NCI-H146 (cell line): ENCODE measurements at regions not wholly inside any gene's neighbourhood (a gene's known extent, or its start where the extent isn't known, plus 50 kb on each side); places are given as distances from the start of the nearest gene placed in this dataset.

Source experiments
- DNase-seq: peaks from one replicate; lab custom pipeline; 2025; lab: John Stamatoyannopoulos, UW

GRCh38 chr4:14636563-14636962 lies 365.7 kb upstream of the CPEB2 start:
- DNase-seq: no peak

- no peak for DNase-seq
Measured at GRCh38 chr4:14640476-14640875, 361.8 kb upstream of the CPEB2 start.

DNA sequence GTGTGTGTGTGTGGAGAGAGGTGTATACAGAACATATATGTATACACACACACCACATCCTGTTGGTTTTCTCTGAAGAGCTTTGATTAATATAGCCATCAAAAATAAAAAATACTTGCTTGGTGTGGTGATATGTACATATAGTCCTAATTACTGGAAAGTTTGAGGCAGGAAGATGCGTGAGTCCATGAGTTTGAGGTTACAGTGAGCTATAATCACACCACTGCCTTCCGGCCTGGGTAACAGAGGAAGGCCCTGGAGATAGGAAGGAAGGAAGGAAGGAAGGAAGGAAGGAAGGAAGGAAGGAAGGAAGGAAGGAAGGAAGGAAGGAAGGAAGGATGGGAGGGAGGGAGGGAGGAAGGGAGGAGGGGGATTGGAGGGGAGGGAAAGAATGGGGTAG lies 360.4 kb upstream of the CPEB2 start:
- DNase-seq: no peak

DNA sequence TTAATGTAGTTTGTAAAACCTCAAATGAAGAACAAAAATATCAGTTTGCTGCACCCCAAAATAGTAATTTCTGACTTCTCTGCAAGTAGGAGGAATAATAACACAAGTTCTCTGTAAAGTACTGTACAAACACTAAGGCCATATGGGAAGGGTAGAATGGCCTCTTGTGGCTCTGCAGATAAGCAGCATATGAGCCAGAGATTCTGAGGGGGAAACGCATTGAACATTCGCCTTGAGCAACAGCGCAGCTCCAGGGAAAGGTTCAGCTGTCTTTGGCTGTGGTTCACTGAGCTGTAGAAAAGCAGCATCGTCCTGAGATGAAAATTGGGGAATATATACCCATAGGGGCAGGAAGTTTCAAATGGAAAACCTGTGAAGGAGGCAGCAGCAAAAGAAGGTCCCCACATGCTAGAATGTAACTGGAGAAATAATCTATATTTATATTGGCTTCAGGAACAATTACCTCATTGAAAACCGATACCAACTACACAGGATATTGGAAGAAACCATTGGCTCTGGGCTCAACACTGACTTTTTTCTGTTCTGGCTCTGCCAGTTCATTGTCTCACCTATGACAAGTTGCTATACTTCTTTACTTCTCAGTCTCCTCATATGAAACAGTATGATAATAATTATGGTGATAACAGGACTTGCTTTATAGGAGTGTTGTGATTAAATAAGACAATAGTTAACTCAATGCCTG lies 357.6 kb upstream of the CPEB2 start:
- no peak for DNase-seq

- DNase-seq: no peak
Measured at GRCh38 chr4:14646831-14647230, 355.4 kb upstream of the CPEB2 start.

DNA sequence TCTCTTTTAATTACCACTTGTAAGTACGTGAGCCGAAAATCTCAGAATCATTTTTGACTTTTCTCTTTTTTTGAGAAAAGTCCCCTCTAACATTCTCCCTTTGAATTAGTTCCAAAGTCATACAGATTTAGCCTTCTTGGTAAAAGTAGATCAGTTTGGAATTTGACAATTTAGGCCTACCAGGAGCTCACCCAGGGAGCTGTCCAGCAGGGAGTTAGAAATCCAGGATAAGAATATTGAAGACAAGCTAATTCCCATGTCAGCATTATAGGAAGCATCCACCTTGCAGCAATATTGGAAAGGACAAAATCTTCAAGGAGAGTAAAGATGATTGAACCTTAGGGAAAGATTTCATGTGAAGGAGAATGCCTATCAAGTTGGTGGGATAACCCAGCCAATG lies 352.2 kb upstream of the CPEB2 start:
- no peak for DNase-seq

DNA sequence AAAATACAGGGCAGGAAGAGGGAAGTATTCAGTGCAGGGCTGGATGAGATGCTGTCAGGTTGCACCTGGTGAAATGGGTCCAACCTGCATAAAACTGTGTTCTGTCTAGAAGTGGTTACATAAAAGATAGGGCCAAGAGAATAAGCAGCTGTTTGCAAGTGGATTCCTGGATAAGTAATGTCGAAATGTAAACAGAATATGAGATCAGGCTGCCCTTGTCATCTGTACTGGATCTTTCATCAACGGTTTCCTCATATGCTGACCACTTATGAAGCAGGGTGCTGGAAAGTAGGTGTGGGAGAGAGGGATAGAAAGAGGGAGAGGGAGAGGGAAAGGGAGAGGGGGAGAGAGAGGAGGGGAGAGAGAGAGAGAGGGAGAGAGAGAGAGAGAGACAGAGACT lies 349.8 kb upstream of the CPEB2 start:
- no peak for DNase-seq

DNA sequence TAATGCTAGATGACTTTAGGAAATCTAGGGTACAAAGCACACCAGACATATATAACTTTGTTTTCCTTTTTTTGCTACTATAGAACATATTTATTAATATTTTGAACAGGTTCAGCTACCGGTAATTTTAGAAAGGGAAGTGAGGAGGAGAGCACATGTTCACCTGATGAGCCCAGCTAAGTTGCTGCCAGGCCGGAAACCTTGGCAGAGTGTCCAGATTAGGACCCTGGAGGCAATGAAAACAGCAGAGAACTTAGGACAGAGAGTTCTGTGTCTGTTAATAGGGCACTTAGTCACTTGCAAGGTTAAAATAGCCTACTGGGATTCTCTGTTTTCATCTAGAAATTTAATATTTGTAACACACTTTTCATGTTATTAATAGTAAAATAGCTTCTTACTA lies 348.9 kb upstream of the CPEB2 start:
- DNase-seq: no peak

GRCh38 chr4:14659286-14659685 lies 343.0 kb upstream of the CPEB2 start:
- DNase-seq: peak; percentile 1

DNA sequence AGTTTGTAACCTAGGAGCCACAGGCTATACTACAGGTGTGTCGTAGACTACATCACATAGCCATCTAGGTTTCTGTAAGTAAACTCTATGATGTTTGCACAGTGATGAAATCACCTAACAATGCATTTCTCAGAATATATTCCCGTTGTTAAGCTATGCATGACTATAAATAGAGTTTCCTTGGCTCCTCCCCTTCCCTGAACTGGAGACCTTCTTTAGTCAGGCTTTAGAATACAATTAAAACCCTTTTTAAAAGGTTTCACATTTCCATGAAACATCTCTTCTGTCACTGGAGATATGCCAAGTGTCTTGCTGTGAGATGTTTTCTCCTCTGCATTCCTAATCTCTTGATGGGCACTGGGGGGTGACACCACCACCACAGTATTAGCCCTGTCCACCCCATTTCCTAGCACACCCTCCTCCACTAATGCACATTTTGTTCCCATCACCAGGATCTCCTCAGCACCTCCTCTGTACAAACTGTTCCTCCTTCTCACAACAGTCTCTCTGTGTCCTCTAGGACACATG lies 334.6 kb upstream of the CPEB2 start:
- DNase-seq: peak; percentile 10

- DNase-seq: no peak
Measured at GRCh38 chr4:14668296-14668695, 334.0 kb upstream of the CPEB2 start.

DNA sequence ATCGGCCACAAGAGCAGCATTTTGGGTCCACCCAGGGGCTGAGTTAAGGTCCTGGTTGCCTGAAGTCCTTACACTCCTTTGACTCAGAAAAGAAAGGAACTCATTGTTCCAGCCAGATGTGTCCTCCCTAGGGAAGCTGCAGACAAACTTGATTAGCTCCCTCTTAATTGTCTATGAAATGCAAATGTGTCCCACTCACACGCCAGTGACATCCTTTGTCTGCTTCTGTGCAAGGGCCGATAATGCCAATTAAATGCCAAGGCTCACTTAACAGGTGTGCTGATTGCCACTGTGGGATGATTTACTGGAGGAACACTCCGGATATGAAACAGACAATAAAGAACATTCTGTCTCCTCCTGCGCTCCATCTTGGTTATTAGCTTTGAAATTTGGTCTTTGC lies 332.9 kb upstream of the CPEB2 start:
- peak; percentile 19 for DNase-seq

GRCh38 chr4:14671146-14671545 lies 331.1 kb upstream of the CPEB2 start:
- no peak for DNase-seq

DNA sequence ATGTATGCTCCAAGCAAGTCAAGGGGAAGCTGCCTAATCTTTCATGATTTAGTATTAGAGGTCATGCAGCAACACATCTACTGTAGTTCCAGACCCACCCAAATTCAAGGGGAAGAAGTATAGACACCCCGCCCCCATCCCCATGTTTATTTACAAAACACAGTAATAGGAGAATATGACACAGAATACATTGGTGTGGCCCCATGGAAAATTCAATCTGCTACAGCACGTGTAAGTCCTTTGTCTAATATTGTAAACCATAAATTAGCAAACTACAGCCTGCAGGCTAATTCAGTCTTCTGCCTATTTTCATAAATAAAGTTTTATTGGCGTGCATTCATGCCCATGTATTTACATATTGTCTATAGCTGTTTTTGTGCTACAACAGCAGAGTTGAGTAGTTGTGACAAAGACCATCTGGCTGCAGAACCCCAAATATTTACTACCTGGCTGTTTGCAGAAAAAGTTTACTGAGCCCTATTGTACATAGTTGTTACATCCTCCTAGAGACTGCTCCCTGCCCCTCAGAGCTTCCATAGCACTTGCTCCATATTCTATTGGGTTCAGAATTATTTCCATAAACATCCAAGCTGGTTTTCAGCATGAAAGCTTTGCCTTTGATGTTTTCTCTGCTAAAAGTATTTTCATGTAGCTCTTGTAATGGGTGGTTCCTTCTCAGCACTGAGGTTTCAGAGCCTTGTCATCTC lies 326.8 kb upstream of the CPEB2 start:
- DNase-seq: no peak

GRCh38 chr4:14679906-14680305 lies 322.4 kb upstream of the CPEB2 start:
- no peak for DNase-seq

DNA sequence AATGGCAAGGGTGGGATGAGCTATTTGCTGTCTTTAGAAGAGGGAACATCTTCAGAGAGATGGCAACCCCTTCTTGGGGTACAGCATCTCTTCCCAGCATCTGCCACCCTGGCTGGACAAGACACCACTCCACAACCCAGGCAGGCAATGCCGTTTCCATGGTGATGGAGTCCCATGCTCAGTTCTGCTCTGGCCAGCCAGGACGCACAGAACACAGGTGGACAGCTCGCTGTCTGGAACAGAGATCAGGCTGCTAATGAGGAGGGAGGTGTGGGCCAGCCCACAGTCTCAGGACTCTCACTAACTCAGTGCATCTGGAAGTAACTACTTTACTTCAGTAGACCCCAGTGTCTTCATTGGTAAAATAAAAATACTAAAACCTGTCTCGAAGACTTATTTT lies 321.0 kb upstream of the CPEB2 start:
- no peak for DNase-seq

DNA sequence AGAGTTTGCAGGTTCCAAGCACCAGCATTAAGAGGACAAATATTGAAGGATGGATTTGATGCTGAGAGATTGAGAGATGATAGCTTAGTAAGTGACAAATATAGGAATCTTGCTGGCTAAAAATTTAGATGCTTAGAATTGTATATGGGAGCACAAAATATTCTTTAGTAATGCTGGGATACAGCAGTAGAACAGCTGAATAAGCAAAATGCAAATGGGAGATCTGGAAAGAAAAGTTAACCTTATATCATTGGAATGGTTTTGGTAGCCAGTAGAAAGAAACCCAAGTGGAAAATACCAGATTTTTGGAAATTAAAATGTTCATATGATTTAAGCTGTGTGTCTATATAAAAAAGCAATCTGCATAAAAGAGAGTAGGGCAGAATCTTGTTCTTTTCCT lies 308.6 kb upstream of the CPEB2 start:
- DNase-seq: no peak

GRCh38 chr4:14695095-14695845 lies 307.0 kb upstream of the CPEB2 start:
- DNase-seq: no peak

DNA sequence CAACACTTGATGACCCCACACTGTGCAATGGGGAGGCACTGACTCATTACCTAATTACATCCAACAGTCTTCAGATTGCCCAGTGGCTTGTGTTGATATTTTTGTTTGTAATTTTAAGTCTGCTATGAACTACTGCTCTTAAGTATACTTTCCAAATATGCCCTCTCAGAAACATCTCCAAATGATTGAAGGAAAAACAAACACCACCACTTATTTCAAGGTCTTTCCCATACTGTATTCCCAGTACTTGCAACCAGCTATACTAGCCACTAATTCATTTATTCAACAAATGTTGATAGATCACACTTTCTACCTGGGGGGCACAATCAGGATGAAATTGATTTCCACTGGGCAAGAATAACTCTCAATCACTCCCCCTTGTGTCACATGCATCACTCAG lies 302.2 kb upstream of the CPEB2 start:
- DNase-seq: no peak

GRCh38 chr4:14700544-14700943 lies 301.7 kb upstream of the CPEB2 start:
- peak; percentile 6 for DNase-seq

DNA sequence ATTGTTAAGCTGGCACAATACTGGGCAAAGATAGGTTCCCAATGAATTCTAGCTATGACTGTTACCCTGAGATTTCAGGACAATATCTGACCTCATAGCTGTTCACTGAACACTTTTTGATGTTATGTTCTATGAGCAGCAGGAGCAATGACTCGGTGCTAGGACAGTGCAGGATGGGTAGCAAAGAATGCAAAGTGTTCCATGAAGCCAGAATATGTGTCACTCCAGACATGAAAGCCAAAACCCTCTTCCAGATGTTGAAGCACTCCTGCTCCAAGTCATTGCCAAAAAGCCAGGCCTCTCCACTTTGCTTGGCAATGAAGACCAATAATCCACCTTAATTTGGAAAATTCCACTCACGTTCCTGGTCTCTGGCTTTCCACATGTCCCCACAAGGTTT lies 300.9 kb upstream of the CPEB2 start:
- no peak for DNase-seq

DNA sequence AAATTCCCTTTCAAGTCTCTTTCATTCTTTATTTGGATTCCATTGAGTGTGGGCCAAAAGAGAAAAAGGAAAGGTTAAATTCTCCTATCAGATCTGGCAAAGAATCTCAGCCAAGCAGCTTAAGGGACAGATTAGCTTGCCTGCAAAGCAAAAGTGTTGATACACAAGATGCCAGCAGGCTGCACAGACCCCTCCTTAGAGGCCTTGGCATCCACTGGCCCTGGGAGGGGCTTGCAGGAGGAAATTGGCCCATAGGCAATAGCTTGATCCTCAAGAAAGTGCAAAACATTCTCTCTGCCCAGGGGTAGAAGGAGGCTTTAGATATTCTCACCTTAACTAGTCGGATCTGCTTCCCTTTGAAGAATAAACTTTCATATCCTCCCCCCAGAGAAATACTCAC lies 300.4 kb upstream of the CPEB2 start:
- DNase-seq: no peak

- DNase-seq: no peak
Measured at GRCh38 chr4:14708574-14708973, 293.7 kb upstream of the CPEB2 start.
